ENCODE measurements at regions not wholly inside any gene's neighbourhood (a gene's known extent, or its start where the extent isn't known, plus 50 kb on each side); places are given as distances from the start of the nearest gene placed in this dataset.
"Not testable (repeated sequence)": the region's sequence is repeated elsewhere in the genome, so short reads cannot be mapped to it uniquely, and the experiment has no call there.

DNA sequence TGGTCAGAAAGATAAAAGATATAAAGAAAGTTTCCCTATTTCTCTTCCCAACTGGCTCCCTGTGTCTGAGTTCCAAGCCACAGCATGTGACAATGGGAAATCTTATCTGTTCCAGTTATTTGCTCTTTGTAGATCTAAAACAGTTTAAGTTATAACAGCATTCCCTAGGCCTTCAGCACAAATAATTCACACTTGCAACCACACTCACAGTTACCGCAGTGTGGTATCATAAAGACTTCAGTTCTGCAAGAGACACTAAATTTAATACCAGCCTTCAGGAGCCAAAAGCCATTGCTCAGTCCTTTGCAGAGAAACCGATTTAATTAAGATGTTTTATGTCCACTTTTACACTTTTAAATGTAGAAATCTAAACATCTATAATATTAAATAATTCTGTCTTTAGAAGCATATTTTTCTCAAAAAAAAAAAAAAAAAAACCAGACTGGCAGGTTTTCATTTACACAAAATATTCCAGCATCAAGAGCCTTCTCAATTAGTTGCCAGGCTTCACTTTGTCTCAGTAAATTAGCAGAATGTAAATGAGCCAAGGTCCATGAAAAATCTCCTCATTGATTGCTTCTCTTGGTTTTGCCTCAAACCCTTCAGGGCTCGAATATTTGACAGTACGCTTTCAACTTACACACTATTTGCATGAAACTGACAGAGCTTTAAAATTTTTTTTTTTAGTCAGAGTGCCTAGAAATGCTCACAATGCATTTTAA, 300.0 kb upstream of the DDI1 start:
- no peak for DNase-seq

DNA sequence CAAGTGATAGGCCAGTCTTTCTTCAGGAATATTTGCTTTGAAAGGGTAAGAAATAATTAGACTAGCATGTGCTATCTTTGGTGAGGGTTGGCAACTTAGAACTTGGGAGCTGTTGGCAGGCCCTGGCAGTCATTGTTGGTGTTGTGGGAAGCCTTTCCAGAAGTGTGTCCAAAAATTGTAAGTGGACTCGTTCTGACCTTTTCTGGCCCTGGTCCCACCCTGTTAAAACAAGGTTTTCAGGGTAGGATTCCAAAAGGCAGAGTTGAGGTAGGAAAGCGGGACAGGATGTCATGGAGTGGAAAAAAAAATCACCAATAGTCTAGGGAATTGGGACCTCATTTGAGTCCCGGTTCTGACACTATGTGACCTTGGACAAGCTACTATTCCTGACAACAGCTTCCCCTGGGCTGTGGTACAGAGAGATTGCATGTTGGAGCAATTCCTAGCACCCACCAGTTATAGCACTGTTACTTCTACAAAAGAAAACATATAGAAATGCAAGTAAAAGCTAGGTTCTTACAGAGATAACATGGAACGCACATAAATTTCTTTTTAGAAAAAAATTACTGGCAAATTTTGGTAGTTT, 299.3 kb upstream of the DDI1 start:
- no peak for DNase-seq

GRCh38 chr11:103737747-103738146, 298.7 kb upstream of the DDI1 start:
- DNase-seq, result no peak

GRCh38 chr11:103739074-103739796, 297.2 kb upstream of the DDI1 start:
- not testable (repeated sequence) for DNase-seq

- DNase-seq, result no peak
Measured at GRCh38 chr11:103744496-103745153, 291.8 kb upstream of the DDI1 start.

DNA sequence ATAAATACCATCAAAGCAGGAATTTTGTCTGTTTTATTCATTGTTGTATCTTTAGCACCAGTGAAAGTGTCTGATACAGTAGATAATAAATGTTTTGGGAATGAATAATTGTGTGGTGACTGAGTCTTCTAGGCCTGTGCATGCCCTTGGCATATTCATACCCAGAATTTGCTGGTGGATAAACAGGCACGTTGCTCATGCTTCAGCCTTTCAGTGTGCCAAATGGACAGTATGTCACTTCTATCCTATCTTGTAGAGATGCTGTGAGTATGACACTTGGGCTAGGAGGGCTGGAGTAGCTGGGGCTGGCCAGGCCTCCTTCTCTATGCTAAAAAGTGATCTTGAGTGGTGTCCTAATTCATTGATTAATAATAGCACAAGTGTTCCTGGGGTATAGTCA, 287.3 kb upstream of the DDI1 start:
- no peak for DNase-seq

DNA sequence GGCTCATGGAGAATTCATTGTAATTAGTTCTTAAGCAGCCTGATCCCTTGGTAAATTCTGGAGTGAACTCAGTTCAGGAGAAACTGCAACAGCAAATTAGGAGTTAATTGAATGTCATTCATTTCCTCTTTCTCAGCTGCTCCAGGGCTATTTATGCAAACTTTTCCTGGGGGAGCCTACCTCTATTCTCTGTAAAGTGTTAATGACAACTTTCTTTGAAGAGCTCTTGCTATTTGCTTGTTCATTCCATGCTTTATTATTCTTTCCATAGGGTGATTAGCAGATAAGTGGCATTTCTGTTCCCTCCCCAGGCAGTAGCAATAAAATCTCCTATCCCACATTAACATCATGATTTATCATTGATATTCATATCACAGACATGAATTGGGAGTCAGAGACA, 267.6 kb upstream of the DDI1 start:
- no peak for DNase-seq

- DNase-seq, result no peak
Measured at GRCh38 chr11:103773059-103773458, 263.4 kb upstream of the DDI1 start.

DNA sequence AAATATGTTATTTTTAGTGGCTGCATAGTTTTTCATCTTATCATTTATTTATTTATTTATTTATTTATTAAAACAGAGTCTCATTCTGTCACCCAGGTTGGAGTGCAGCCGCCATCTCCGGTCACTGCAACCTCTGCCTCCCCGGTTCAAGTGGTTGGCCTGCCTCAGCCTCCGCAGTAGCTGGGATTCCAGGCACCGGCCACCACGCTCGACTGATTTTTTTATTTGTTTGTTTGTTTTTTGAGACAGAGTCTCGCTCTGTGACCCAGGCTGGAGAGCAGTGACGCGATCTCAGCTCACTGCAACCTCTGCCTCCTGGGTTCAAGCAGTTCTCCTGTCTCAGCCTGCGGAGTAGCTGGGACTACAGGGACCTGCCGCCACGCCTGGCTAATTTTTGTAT, 262.9 kb upstream of the DDI1 start:
- no peak for DNase-seq

- DNase-seq, result no peak
Measured at GRCh38 chr11:103779054-103779453, 257.4 kb upstream of the DDI1 start.

DNA sequence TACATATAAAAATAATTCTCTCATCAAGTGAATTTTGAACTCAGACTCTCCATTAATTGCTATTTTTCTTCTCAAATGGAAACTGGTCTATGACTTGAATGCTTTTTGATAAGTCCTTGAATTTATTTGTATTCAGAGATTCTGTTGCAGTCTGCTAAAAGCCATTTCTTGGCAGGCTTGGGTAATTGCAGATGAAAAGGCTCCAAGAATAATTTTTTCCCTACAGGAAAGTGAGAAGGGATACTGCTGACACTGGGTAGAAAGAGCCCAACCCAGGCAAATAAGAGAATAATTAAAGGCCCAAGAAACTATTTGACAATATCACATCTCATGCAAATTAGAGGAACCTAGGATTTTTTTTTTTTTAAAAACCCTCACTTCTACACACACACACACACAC, 246.5 kb upstream of the DDI1 start:
- DNase-seq, result no peak

GRCh38 chr11:103792981-103793468, 243.4 kb upstream of the DDI1 start:
- DNase-seq, result no peak

DNA sequence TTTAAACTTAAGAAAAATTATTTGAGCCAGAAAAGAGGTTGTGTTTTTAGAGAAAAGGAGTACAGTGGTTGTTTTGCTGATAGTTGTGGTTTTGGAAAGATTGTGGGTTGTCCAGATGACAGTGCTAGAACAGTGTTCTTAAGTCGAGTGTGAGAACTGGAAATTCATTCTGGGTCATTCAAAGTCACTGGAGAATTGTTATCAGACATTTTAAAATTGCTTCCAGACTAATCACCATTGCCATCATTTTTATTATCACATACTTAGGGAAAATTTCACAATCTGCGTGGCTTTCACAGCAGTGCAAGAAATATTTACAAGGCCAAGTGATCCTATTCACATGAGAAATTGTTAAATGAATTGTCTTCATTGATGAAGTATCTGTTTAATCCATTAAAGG, 242.2 kb upstream of the DDI1 start:
- DNase-seq, result no peak

- no peak for DNase-seq
Measured at GRCh38 chr11:103798026-103798425, 238.4 kb upstream of the DDI1 start.

DNA sequence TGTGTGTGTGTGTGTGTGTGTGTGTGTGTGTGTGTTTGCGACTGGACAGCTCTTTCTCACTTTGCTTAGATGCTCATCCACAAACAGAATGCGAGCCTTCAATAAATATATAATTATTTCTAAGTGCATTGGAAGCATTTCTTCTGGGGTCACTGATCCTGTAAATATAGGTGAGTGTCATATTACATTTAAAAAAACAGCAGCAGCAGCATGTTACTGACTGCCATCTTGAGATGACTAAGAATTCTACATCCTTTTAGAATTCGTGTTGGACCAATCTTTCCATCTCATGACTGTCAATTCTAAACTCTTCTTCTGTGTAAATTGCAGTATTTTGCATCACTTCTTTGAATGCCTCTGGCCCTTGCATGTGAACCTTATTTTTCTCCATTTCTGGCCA, 238.0 kb upstream of the DDI1 start:
- no peak for DNase-seq

GRCh38 chr11:103800406-103801114, 235.9 kb upstream of the DDI1 start:
- DNase-seq, result no peak

GRCh38 chr11:103803062-103803461, 233.4 kb upstream of the DDI1 start:
- no peak for DNase-seq

DNA sequence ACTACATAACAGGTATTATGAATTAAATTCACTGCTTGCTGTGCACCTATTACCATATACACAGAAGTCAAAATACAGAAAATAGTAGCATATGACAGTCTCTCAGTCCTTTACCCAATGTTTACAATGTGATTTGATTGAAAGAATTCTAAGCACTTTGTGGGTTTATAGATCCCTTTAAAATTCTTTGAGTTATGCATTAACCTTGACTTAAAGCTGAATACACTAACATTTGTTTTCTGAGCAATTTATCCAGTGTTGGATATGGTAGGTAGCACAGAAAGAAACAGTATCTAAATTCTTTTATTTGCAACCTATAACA, 230.8 kb upstream of the DDI1 start:
- no peak for DNase-seq

DNA sequence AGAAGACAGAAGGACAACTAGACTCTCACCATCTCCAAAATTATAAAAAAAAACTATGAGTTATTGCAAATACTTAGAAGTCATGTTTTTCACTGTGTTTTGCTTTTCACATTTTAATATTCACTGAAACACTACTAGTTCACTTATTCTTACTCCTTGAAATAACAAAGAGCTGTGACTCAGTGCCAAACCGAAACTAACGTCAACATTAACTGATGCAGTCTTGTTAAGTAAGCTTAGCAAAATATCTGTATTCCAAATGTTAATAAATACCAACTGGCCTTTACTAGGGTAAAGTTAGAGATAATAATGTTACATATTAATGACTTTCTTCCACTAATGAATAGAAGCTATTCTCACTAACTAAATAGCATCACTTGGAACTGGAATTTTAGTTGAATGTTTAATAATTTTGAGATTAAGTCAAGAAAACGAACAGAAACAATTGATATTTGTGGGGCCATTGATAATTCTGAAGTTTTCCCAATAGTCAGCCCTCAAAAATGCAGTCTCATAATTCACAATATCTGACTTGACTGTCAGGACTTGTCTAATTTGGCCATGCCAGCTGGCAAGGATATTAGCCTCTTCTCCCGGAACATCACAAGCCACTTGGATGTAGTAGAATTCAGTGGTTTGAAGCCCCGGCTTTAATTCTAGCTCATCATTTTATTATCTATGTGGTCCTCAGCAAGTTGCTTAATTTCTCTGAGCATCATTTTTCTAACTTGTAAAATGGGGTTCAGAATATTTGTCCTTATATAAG, 230.1 kb upstream of the DDI1 start:
- no peak for DNase-seq

DNA sequence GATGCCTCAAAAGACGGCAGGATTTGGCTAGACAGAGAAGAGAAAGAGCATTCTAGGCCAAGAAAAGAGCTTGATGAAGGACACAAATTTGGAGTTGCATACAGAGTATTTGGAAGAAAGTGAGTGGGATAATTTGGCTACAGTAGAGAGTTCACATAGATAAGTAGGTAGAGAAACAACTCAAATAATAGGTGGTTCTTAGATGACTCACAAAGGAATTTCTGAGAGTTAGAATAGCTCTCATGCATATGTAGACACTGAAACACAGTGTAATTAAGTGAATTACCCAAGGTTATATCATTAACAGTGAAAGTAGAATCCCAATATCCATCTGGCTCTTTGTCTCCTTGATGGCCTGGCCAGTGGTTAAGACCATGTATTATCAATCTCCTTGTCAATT, 228.6 kb upstream of the DDI1 start:
- no peak for DNase-seq

- no peak for DNase-seq
Measured at GRCh38 chr11:103808252-103808651, 228.2 kb upstream of the DDI1 start.

GRCh38 chr11:103811870-103812455, 224.5 kb upstream of the DDI1 start:
- DNase-seq, result no peak
